HEK293 (cell line): ENCODE measurements at regions not wholly inside any gene's neighbourhood (a gene's known extent, or its start where the extent isn't known, plus 50 kb on each side); places are given as distances from the start of the nearest gene placed in this dataset.

Experiments
- CTCF ChIP-seq: fragments of 450-650 bp; formaldehyde crosslinking; IDR thresholded peaks from 2 replicates; pipeline ENCODE4 v1.5.1; 2016; ENCODE audit warnings: missing biosample characterization, missing genetic modification characterization
- ZNF202 ChIP-seq: fragments of 450-650 bp; formaldehyde crosslinking; IDR thresholded peaks from 2 replicates; pipeline ENCODE4 v1.5.1; 2016; ENCODE audit warnings: missing biosample characterization, missing genetic modification characterization, borderline replicate concordance
- ZNF274 ChIP-seq, 2 experiments: fragments of 200-500 bp in 1 of 2; fragments of 450-650 bp in 1 of 2; sonication (Bioruptor generic) in 1 of 2; formaldehyde crosslinking in 1 of 2; IDR thresholded peaks; 2 replicates each; pipeline versions ENCODE4 v1.5.1 to v1.6.1; 2014 to 2016; ENCODE audit warnings: borderline replicate concordance in 1 of 2, inconsistent platforms in 1 of 2, low read length in 1 of 2, missing biosample characterization in 1 of 2, missing genetic modification characterization in 1 of 2
- ZNF324 ChIP-seq: fragments of 450-650 bp; formaldehyde crosslinking; IDR thresholded peaks from 2 replicates; pipeline ENCODE4 v1.5.1; 2016; ENCODE audit warnings: missing biosample characterization, missing genetic modification characterization
- TF ChIP-seq, protein P1 (sequence below): fragments of 450-650 bp; formaldehyde crosslinking; IDR thresholded peaks from 2 replicates; pipeline ENCODE4; 2016; ENCODE audit warnings: missing biosample characterization, missing genetic modification characterization

- TF ChIP-seq, protein P1, sequence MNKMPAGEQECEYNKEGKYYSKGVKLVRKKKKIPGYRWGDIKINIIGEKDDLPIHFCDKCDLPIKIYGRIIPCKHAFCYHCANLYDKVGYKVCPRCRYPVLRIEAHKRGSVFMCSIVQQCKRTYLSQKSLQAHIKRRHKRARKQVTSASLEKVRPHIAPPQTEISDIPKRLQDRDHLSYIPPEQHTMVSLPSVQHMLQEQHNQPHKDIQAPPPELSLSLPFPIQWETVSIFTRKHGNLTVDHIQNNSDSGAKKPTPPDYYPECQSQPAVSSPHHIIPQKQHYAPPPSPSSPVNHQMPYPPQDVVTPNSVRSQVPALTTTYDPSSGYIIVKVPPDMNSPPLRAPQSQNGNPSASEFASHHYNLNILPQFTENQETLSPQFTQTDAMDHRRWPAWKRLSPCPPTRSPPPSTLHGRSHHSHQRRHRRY = no peak
- no peak for TF ChIP-seq ZNF324 (tag by site-specific recombination)
- TF ChIP-seq CTCF = no peak
- TF ChIP-seq ZNF274 (IDR thresholded peaks at IDR 0.05; ENCODE audit: low read length) = no peak
- TF ChIP-seq ZNF274 (tag by site-specific recombination; IDR thresholded peaks at IDR 0.05; ENCODE audit: borderline replicate concordance) = no peak
- no peak for TF ChIP-seq ZNF202 (tag by site-specific recombination)
Observed at GRCh38 chr2:37843556-37843955, 81.5 kb upstream of the RMDN2 start.
